ENCODE measurements at regions not wholly inside any gene's neighbourhood (a gene's known extent, or its start where the extent isn't known, plus 50 kb on each side); places are given as distances from the start of the nearest gene placed in this dataset.

- no peaks in the 10 kb centered on the region for H3K9me3 Mint-ChIP-seq (ENCODE audit: unreplicated experiment)
- no peak overlapping the region for H3K27ac Mint-ChIP-seq (ENCODE audit: unreplicated experiment)
- no peak for DNase-seq (ENCODE audit: extremely low spot score, unreplicated experiment)
- no peak overlapping the region for H3K4me3 Mint-ChIP-seq (ENCODE audit: unreplicated experiment)
- TF ChIP-seq CTCF (IDR thresholded peaks at IDR 0.05): no peak
- H3K4me1 Mint-ChIP-seq (ENCODE audit: unreplicated experiment): no peaks in the 10 kb centered on the region
- H3K36me3 Mint-ChIP-seq (ENCODE audit: unreplicated experiment): no peaks in the 10 kb centered on the region
- no peaks in the 10 kb centered on the region for H3K27me3 Mint-ChIP-seq (ENCODE audit: unreplicated experiment)
These were observed 263.0 kb downstream of the NEDD1 start for GRCh38 chr12:97169889-97170567.

GRCh38 chr12:97173688-97174410 lies 266.8 kb downstream of the NEDD1 start:
- Mint-ChIP-seq H3K4me1 (ENCODE audit: unreplicated experiment) (no peaks in the 10 kb centered on the region), H3K27ac (ENCODE audit: unreplicated experiment) (no peak overlapping the region), H3K4me3 (ENCODE audit: unreplicated experiment) (no peak overlapping the region), H3K27me3 (ENCODE audit: unreplicated experiment) (no peaks in the 10 kb centered on the region), H3K9me3 (ENCODE audit: unreplicated experiment) (peaks cover 1% of the 10 kb centered on the region), H3K36me3 (ENCODE audit: unreplicated experiment) (no peaks in the 10 kb centered on the region)
- DNase-seq (ENCODE audit: extremely low spot score, unreplicated experiment): no peak
- TF ChIP-seq CTCF (IDR thresholded peaks at IDR 0.05): no peak

GRCh38 chr12:97177481-97177880 lies 270.4 kb downstream of the NEDD1 start:
- peaks cover 16% of the 10 kb centered on the region for H3K9me3 Mint-ChIP-seq (ENCODE audit: unreplicated experiment)
- no peak overlapping the region for H3K4me3 Mint-ChIP-seq (ENCODE audit: unreplicated experiment)
- DNase-seq (ENCODE audit: extremely low spot score, unreplicated experiment): no peak
- H3K4me1 Mint-ChIP-seq (ENCODE audit: unreplicated experiment): no peaks in the 10 kb centered on the region
- no peak for TF ChIP-seq CTCF (IDR thresholded peaks at IDR 0.05)
- H3K27ac Mint-ChIP-seq (ENCODE audit: unreplicated experiment): no peak overlapping the region
- H3K36me3 Mint-ChIP-seq (ENCODE audit: unreplicated experiment): no peaks in the 10 kb centered on the region
- no peaks in the 10 kb centered on the region for H3K27me3 Mint-ChIP-seq (ENCODE audit: unreplicated experiment)

GRCh38 chr12:97181571-97182265 lies 274.7 kb downstream of the NEDD1 start:
- no peaks in the 10 kb centered on the region for H3K27me3 Mint-ChIP-seq (ENCODE audit: unreplicated experiment)
- no peaks in the 10 kb centered on the region for H3K36me3 Mint-ChIP-seq (ENCODE audit: unreplicated experiment)
- no peaks in the 10 kb centered on the region for H3K4me1 Mint-ChIP-seq (ENCODE audit: unreplicated experiment)
- H3K27ac Mint-ChIP-seq (ENCODE audit: unreplicated experiment): no peak overlapping the region
- H3K9me3 Mint-ChIP-seq (ENCODE audit: unreplicated experiment): peaks cover 26% of the 10 kb centered on the region
- no peak for TF ChIP-seq CTCF (IDR thresholded peaks at IDR 0.05)
- no peak overlapping the region for H3K4me3 Mint-ChIP-seq (ENCODE audit: unreplicated experiment)
- no peak for DNase-seq (ENCODE audit: extremely low spot score, unreplicated experiment)

- Mint-ChIP-seq H3K36me3 (ENCODE audit: unreplicated experiment) (no peaks in the 10 kb centered on the region), H3K27ac (ENCODE audit: unreplicated experiment) (no peak overlapping the region), H3K4me1 (ENCODE audit: unreplicated experiment) (no peaks in the 10 kb centered on the region), H3K9me3 (ENCODE audit: unreplicated experiment) (peaks cover 37% of the 10 kb centered on the region), H3K27me3 (ENCODE audit: unreplicated experiment) (no peaks in the 10 kb centered on the region), H3K4me3 (ENCODE audit: unreplicated experiment) (no peak overlapping the region)
- no peak for DNase-seq (ENCODE audit: extremely low spot score, unreplicated experiment)
- no peak for TF ChIP-seq CTCF (IDR thresholded peaks at IDR 0.05)
These were observed 275.7 kb downstream of the NEDD1 start for GRCh38 chr12:97182769-97183168.
